IPS-15b (cell line): ENCODE measurements at regions not wholly inside any gene's neighbourhood (a gene's known extent, or its start where the extent isn't known, plus 50 kb on each side); places are given as distances from the start of the nearest gene placed in this dataset.

Source experiments
- H3K27me3 ChIP-seq: one replicate; pipeline ENCODE4 v1.6.1; 2013; ENCODE audit warnings: low read length; ENCODE audit not compliant: control insufficient read depth, insufficient read depth
- H3K36me3 ChIP-seq: one replicate; pipeline ENCODE4 v1.6.1; 2013; ENCODE audit warnings: low read length; ENCODE audit not compliant: control insufficient read depth, insufficient read depth
- H3K4me1 ChIP-seq: one replicate; pipeline ENCODE4 v1.6.1; 2013; ENCODE audit warnings: mild to moderate bottlenecking, low read length; ENCODE audit not compliant: control insufficient read depth, insufficient read depth
- H3K4me3 ChIP-seq: one replicate; pipeline ENCODE4 v1.5.1; 2013; ENCODE audit warnings: low read depth, low read length
- H3K9ac ChIP-seq: one replicate; pipeline ENCODE4 v1.6.1; 2013; ENCODE audit warnings: low read depth, mild to moderate bottlenecking, low read length
- H3K9me3 ChIP-seq: one replicate; pipeline ENCODE4 v1.6.1; 2013; ENCODE audit warnings: mild to moderate bottlenecking, low read length; ENCODE audit not compliant: control insufficient read depth, insufficient read depth

- peaks cover 26% of the 10 kb centered on the region for H3K9me3 ChIP-seq
- no peaks in the 10 kb centered on the region for H3K4me1 ChIP-seq
- no peak overlapping the region for H3K9ac ChIP-seq
Observed at GRCh38 chr14:105867961-105868599, 341.7 kb downstream of the TMEM121 start.

GRCh38 chr14:105871590-105871989 lies 345.2 kb downstream of the TMEM121 start:
- Histone ChIP-seq H3K36me3 (no peaks in the 10 kb centered on the region), H3K9me3 (peaks cover 25% of the 10 kb centered on the region), H3K4me3 (no peak overlapping the region), H3K4me1 (no peaks in the 10 kb centered on the region), H3K9ac (no peak overlapping the region), H3K27me3 (no peaks in the 10 kb centered on the region)

More at GRCh38 chr14:105867961-105868599, 341.7 kb downstream of the TMEM121 start:
- Histone ChIP-seq H3K27me3 (no peaks in the 10 kb centered on the region), H3K36me3 (peaks cover 2% of the 10 kb centered on the region), H3K4me3 (no peak overlapping the region)

GRCh38 chr14:105873870-105874512 lies 347.6 kb downstream of the TMEM121 start:
- Histone ChIP-seq H3K4me1 (no peaks in the 10 kb centered on the region), H3K9ac (no peak overlapping the region), H3K36me3 (no peaks in the 10 kb centered on the region), H3K9me3 (peaks cover 15% of the 10 kb centered on the region), H3K4me3 (no peak overlapping the region), H3K27me3 (no peaks in the 10 kb centered on the region)

DNA sequence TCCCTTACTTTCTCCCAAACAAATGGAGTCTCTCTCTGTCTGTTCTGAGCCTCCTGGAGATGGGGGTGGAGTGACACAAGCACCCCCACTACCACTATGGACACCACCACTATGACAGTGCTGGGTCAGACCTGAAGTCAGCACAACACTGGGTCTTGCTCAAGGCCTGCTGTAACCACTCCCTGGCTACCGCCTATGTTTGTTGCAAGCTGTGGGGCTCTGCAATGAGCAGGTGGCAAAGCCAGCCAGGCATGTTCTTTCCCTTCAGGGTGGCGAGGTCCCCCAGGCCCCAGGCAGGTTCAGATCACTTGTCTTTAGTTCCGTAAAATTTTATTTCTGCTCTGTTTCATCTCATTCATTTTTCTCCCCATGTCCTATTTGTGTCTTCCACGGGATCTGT lies 349.8 kb downstream of the TMEM121 start:
- peaks cover 12% of the 10 kb centered on the region for H3K9me3 ChIP-seq
- no peak overlapping the region for H3K4me3 ChIP-seq
- H3K36me3 ChIP-seq = no peaks in the 10 kb centered on the region
- H3K27me3 ChIP-seq = no peaks in the 10 kb centered on the region
- H3K4me1 ChIP-seq = no peaks in the 10 kb centered on the region
- H3K9ac ChIP-seq = no peak overlapping the region

- Histone ChIP-seq H3K27me3 (no peaks in the 10 kb centered on the region), H3K4me1 (no peaks in the 10 kb centered on the region), H3K36me3 (no peaks in the 10 kb centered on the region), H3K4me3 (no peak overlapping the region), H3K9me3 (peaks cover 16% of the 10 kb centered on the region), H3K9ac (no peak overlapping the region)
Observed at GRCh38 chr14:105876829-105877228, 350.4 kb downstream of the TMEM121 start.

DNA sequence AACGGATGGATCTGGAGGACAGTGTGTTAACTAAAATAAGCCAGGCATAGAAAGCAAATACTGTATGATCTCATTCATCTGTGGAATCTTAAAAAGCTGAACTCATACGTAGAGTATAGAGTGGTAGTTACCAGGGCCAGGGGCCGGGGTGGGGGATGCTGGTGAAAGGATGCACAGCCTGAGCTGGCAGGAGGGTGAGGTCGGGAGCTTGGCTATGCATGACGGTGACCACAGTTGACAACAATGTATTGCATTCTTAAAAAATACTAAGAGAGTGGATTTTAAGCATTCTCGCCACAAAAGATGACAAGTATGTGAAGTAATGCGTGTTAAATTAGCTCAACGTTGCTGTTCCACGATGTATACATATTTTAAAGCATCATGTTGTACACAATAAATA lies 351.3 kb downstream of the TMEM121 start:
- Histone ChIP-seq H3K9ac (no peak overlapping the region), H3K4me3 (no peak overlapping the region), H3K27me3 (no peaks in the 10 kb centered on the region), H3K36me3 (no peaks in the 10 kb centered on the region), H3K9me3 (peaks cover 17% of the 10 kb centered on the region), H3K4me1 (no peaks in the 10 kb centered on the region)

DNA sequence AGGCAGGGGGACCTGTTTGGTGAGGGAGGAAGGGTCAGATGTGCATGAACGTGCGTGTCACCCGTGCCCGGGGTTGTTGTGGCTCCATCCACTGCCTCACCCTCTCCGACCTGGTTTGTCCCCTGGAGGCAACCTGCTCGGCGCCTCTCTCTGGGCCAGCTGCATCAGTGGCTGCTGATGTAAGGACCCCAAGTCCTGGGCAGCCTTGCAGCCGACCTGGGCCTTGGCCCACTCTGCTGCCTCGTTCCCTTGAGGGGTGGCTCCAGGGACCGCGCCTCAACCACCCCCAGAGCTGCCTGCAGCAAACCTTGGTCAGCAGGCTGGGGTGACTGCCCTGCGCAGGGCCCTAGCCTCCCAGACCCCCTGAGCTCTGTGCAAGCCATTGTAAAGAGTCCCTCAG lies 351.7 kb downstream of the TMEM121 start:
- no peaks in the 10 kb centered on the region for H3K27me3 ChIP-seq
- no peaks in the 10 kb centered on the region for H3K36me3 ChIP-seq
- no peaks in the 10 kb centered on the region for H3K4me1 ChIP-seq
- no peak overlapping the region for H3K9ac ChIP-seq
- H3K9me3 ChIP-seq = peaks cover 22% of the 10 kb centered on the region
- H3K4me3 ChIP-seq = no peak overlapping the region

GRCh38 chr14:105878554-105878953 lies 352.2 kb downstream of the TMEM121 start:
- Histone ChIP-seq H3K4me3 (no peak overlapping the region), H3K9ac (no peak overlapping the region), H3K9me3 (peaks cover 26% of the 10 kb centered on the region), H3K36me3 (no peaks in the 10 kb centered on the region), H3K4me1 (no peaks in the 10 kb centered on the region), H3K27me3 (no peaks in the 10 kb centered on the region)

- no peaks in the 10 kb centered on the region for H3K36me3 ChIP-seq
- H3K9me3 ChIP-seq = peaks cover 26% of the 10 kb centered on the region
- no peak overlapping the region for H3K4me3 ChIP-seq
- H3K27me3 ChIP-seq = no peaks in the 10 kb centered on the region
- no peak overlapping the region for H3K9ac ChIP-seq
- no peaks in the 10 kb centered on the region for H3K4me1 ChIP-seq
Observed at GRCh38 chr14:105879503-105879866, 353.1 kb downstream of the TMEM121 start.

GRCh38 chr14:105879867-105880561 lies 353.6 kb downstream of the TMEM121 start:
- Histone ChIP-seq H3K4me3 (no peak overlapping the region), H3K4me1 (no peaks in the 10 kb centered on the region), H3K9ac (no peak overlapping the region), H3K36me3 (no peaks in the 10 kb centered on the region), H3K27me3 (no peaks in the 10 kb centered on the region), H3K9me3 (peaks cover 26% of the 10 kb centered on the region)

GRCh38 chr14:105880616-105881015 lies 354.2 kb downstream of the TMEM121 start:
- H3K4me3 ChIP-seq = no peak overlapping the region
- H3K4me1 ChIP-seq = no peaks in the 10 kb centered on the region
- H3K9ac ChIP-seq = no peak overlapping the region
- H3K9me3 ChIP-seq = peaks cover 26% of the 10 kb centered on the region
- no peaks in the 10 kb centered on the region for H3K36me3 ChIP-seq
- H3K27me3 ChIP-seq = no peaks in the 10 kb centered on the region
